ENCODE measurements at regions not wholly inside any gene's neighbourhood (a gene's known extent, or its start where the extent isn't known, plus 50 kb on each side); places are given as distances from the start of the nearest gene placed in this dataset.
"Not testable (repeated sequence)": the region's sequence is repeated elsewhere in the genome, so short reads cannot be mapped to it uniquely, and the experiment has no call there.

DNA sequence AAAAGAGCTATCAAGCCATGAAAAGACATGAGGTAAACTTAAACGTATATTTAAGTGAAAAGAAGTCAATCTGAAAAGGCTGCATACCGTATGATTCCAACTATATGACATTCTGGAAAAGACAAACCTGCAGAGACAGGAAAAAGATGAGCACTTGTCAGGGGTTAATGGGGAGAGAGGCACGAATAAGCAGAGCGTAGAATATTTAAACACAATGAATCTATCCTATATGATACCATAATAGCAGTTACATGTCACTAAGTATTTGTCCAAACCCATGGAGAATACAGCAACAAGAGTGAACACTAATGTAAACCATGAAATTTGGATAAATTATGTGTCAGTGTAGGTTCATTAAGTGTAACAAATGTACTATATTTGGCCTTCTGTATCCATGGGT, 560.3 kb upstream of the ANO3 start:
- no peak for DNase-seq

- DNase-seq = no peak
Observed at GRCh38 chr11:25775603-25776002, 556.3 kb upstream of the ANO3 start.

DNA sequence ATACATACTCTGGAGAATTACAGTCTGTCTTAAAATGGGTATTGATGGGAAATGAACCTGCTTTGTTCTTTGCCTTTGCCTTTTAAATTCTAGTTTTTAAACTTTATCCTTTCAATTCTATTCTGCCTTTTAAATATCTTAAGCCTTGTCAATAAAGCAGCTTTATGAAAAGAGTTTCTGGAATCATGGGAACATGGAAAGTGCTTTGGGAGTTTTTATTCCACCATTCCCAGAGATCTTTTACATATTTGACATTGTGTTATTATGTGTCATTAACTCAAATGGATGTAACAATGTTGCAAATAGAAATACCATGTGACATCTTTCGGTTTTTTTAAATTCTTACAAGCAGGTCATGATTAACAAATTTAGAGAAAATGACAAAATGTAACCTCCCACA, 555.7 kb upstream of the ANO3 start:
- no peak for DNase-seq

GRCh38 chr11:25777343-25777742, 554.6 kb upstream of the ANO3 start:
- no peak for DNase-seq

DNA sequence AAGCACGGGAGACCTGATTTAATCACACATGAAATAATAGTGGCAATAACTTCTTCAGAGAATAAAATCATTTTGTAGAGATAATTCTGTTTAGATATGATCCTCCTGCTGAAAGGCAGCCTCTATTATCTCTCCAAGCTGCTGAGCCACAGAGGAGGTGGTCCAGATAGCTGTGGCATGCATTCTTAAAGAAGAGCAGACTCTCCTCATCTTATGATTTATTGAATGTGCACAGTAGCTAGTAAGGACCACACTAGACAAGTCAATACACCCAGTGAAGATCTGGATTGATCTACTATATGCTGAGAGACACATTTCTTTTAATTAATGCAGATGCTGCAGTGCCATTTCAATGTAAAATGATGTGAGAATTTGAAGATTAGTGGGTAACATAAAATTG, 552.9 kb upstream of the ANO3 start:
- no peak for DNase-seq

GRCh38 chr11:25787416-25787815, 544.5 kb upstream of the ANO3 start:
- no peak for DNase-seq

DNA sequence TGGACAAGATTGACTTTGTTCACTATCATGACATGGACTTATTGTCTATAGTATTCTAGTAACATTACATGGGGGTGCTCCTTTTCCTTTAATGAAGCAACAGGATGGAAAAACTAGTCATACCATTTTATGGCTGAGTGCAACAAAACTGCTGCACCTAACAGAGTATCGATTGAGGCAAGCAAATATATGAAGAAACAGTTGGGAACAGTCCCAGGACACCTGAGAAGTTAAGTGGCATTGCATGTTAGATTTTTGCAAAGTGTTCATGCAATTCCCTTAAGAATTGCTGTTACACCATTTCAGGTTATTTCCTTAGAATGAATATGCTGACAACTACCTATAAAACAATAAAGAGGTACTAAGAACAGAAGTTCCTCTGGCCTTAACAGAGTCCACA, 541.5 kb upstream of the ANO3 start:
- no peak for DNase-seq

- DNase-seq = no peak
Observed at GRCh38 chr11:25793637-25794036, 538.3 kb upstream of the ANO3 start.

DNA sequence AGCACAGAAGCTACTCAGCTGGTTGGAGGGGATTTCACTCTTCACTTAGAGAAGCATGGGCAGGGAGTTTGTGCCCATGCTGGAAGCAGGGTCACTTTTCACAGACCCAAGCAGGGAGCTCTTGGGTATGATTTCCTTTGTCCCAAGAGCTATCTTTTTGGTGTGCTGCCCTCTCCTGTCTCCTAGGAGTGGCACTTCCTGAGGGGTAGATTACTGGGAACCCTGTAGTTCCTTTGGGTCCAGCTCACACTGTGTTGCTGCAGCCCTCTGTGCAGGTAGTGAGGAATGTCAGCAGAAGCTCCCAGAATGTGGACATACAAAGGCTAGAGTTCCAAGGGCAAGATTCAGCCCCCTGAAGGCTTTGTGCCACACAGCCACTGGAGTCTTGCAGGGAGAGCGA, 537.1 kb upstream of the ANO3 start:
- DNase-seq = no peak

- DNase-seq = no peak
Observed at GRCh38 chr11:25816411-25816810, 515.5 kb upstream of the ANO3 start.

GRCh38 chr11:25824688-25825087, 507.2 kb upstream of the ANO3 start:
- no peak for DNase-seq

GRCh38 chr11:25831485-25831884, 500.4 kb upstream of the ANO3 start:
- DNase-seq = not testable (repeated sequence)

DNA sequence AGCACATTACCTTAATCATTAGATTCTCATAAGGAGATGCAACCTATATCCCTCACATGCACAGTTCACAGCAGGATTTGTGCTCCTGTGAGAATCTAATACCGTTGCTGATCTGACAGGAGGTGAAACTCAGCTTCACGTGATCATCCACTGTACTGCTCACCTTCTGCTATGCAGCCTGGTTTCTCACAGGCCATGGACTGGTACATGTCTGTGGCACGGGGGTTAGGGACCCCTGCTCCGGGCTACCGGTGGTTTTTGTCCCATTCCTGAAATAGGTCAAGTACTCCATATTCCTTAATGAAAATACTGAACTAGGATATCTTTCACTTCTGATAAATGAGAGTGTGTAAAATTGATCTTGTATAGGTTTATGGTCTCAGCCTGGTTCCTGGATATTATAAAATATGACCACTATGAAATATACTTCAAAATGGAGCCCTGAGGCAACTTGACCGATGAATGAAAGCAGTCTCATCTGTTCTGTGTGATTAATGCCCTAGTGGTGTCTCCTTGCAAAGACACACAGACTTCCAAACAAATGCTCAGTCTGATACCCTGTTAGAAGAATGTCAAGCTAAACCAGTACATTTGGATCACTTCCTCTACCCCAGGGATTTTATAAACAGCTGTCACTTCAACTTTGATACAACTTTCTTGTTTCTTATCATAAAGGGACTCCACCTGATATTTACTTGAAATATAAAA, 492.9 kb upstream of the ANO3 start:
- no peak for DNase-seq

DNA sequence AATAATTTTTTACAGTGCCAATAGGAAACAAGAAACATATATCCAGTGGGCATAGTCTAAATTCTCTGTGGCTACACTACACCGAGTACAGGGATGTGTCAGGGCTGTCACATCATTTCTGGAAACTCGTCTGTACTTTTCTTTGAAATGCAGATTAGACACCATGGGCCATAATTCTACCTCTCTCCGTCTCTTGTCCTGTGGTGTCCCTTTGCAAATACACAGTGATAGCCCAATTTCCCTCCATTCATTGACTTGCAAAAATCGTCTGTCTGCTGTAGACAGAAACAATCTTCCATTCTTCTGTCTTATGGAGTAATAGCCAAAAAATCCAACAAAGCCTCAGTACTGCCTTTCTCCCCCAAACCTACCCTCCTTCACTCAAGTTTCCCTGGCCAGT, 487.1 kb upstream of the ANO3 start:
- no peak for DNase-seq

DNA sequence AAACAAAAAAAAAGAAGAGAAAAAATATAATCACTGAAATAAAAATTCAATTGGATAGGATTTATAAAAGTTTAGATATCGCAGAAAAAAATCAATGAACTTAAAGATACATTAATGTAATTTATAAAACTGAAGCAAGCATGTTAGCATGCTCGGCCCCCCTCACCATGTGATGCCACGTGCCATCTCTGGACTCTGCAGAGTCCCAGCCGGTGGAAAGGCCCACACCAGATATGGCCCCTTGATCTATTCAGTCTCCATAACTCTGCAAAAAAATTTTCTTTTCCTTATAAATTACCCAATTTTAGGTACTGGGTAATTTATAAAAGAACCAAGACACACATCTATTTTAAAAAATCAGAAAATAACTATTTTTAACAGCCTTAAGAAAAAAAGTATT, 476.0 kb upstream of the ANO3 start:
- DNase-seq = no peak

- DNase-seq = no peak
Observed at GRCh38 chr11:25859776-25860175, 472.2 kb upstream of the ANO3 start.

GRCh38 chr11:25860677-25861450, 471.1 kb upstream of the ANO3 start:
- no peak for DNase-seq

DNA sequence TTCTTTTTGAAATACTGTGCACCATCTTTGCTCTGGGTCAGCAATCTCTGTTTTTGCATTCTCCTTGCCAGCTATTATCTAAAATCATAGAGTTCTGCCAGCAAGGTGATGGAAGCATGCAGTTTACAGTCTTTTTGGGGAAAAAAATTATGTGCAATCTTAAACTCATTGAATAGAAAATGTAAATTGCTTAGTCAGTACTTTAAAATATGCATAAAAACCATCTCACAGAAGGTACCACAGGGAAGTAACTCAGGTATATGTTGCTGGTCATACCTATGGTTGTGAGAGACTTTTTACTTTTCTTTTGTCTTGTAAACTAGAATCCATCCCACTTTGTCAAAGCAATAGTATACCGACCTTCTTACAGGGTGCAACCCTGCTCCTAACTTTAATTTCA, 469.8 kb upstream of the ANO3 start:
- DNase-seq = no peak

- DNase-seq = no peak
Observed at GRCh38 chr11:25863986-25864385, 467.9 kb upstream of the ANO3 start.

DNA sequence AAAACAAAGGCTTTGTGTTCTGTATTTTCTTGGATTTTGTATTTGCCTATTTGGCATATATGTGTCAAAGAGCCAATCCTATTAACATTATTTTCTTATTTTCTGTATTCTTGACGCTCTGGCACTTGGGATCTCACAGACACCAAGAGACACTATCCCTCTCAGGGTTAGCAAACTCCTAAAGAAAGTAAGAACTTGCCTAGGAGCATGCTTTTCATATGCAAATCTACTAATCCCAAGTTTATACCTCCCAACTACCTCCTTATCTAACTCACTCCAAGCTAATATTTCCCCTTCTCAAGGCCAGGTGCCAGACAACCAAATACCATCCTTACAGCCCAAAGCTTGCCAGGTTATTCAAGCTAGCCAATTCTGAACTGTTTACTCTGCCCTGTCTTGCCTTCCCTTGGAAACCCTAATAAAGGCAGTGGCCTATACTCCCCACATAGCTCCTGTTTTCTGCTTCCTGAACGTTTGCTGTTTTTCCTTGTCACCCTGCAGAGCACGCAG, 455.4 kb upstream of the ANO3 start:
- no peak for DNase-seq

- DNase-seq = no peak
Observed at GRCh38 chr11:25886036-25886435, 445.9 kb upstream of the ANO3 start.

- DNase-seq = no peak
Observed at GRCh38 chr11:25890626-25891260, 441.2 kb upstream of the ANO3 start.

GRCh38 chr11:25891960-25892359, 440.0 kb upstream of the ANO3 start:
- DNase-seq = no peak

DNA sequence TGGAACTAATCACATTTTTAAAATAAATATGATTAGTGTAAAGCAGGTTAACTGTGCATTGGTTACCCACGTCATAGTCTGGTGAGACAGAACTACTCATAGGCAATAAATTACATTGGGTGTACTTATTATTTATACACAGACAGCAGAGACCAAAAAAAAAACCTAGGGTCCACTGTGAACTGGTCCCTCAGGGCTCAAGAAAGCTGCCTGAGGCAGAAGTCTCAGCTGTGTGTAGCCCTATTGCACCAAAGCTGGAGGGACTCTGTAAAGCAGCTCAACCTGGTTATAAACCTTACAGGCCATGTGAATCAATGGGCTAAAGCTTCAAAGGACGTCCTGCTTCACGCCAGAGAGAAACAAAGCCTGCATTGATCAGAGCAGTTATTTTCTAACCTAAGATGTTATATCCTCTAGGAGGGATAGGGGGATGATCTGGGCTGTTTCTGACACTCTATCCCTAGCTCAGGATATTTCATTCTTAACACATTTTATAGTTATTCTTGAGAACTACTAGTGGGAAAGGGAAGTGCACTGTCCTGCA, 432.2 kb upstream of the ANO3 start:
- no peak for DNase-seq

All from activated CD4-positive, alpha-beta T cell treated with anti-CD3 and anti-CD28 coated beads, Interleukin-10, Interleukin-2, amounts not matched to agents 100 ng/mL and 50 ng/mL, durations not matched to agents 16 hours and 8 hours (primary cell).